ENCODE measurements at regions not wholly inside any gene's neighbourhood (a gene's known extent, or its start where the extent isn't known, plus 50 kb on each side); places are given as distances from the start of the nearest gene placed in this dataset.

GRCh38 chr12:126601184-126602170 is 1536.2 kb downstream of the AACS start:
- DNase-seq (ENCODE audit: low spot score): no peak

DNA sequence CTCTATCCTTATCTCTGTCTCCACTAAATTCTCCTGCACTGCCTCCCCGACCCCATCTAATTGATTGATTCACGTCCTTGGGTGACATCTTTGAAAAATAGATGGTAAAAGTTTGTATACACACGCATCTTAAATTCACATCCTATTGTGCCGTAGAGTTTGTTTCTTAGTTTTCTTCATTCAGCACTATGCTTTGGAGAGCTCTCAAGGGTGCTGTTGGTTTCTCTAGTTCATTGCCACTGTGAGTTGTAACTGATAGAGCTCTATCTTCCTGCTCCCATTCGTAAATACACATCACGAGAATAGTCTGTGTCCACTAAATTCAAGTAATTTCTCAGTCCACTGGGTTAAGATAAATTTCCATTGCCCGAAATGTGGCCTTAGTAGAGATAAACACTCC is 1537.4 kb downstream of the AACS start:
- no peak for DNase-seq (ENCODE audit: low spot score)

- no peak for DNase-seq (ENCODE audit: low spot score)
These were observed 1541.9 kb downstream of the AACS start for GRCh38 chr12:126607157-126607556.

DNA sequence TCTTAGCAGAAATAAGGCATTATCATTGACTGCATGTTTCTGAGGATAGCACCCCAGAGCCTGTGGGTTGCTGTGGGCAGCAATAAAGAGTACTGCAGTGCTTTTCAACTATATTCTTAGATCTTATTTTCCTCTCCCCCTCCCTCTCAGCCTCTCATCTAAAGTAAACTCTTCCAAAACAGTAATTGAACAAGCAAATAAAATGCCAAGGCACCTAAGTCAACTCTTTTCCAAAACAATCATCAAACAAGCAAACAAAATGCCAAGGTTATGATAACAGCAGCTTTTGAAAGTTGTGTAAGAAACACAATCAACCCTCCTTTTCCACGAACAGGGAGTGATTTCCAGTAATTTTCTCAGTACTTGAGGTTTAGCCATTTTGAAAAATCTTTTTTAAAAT is 1542.6 kb downstream of the AACS start:
- DNase-seq (ENCODE audit: low spot score): no peak

GRCh38 chr12:126608607-126609175 is 1543.5 kb downstream of the AACS start:
- DNase-seq (ENCODE audit: low spot score): no peak

GRCh38 chr12:126616441-126616840 is 1551.2 kb downstream of the AACS start:
- no peak for DNase-seq (ENCODE audit: low spot score)

GRCh38 chr12:126617312-126617711 is 1552.1 kb downstream of the AACS start:
- no peak for DNase-seq (ENCODE audit: low spot score)

DNA sequence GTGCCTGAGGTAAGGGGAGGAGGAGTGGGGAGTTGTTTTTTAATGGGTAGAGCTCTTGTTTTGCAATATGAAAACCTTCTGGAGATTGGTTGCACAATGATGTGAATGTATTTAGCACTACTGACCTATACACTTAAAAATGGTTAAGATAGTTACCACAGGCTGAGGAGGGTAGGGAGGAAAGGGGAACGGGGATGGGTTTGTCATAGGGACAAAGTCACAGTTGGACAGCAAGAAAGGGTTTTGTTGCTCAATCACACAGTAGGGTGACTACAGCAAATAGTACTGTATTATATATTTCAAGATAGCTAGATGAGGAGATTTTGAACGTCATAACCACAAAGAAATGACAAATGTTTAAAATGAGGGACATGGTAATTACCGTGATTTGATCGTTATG is 1562.4 kb downstream of the AACS start:
- DNase-seq (ENCODE audit: low spot score): no peak

GRCh38 chr12:126636821-126637220 is 1571.6 kb downstream of the AACS start:
- DNase-seq (ENCODE audit: low spot score): no peak

GRCh38 chr12:126644236-126645020 is 1579.2 kb downstream of the AACS start:
- no peak for DNase-seq (ENCODE audit: low spot score)

DNA sequence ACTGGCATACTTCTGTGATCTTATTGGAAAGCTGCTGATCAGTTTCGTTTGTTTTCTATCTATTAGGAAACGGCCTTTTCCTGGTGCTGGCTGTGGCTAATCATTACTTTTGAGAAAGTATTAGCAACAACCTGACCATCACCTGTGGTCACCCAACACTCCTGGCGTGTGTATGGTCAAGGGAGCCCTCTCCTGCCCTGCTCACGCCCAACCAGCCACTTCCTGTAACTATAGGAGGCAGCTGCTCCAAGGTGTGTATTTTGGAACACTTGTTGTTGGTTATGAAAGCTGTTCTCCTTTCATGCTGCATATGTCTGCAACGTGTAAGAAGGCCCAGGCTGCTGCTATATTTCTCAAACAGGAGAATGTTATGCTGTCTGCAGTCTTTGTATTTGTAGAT is 1582.8 kb downstream of the AACS start:
- no peak for DNase-seq (ENCODE audit: low spot score)

- no peak for DNase-seq (ENCODE audit: low spot score)
These were observed 1585.9 kb downstream of the AACS start for GRCh38 chr12:126651133-126651532.

DNA sequence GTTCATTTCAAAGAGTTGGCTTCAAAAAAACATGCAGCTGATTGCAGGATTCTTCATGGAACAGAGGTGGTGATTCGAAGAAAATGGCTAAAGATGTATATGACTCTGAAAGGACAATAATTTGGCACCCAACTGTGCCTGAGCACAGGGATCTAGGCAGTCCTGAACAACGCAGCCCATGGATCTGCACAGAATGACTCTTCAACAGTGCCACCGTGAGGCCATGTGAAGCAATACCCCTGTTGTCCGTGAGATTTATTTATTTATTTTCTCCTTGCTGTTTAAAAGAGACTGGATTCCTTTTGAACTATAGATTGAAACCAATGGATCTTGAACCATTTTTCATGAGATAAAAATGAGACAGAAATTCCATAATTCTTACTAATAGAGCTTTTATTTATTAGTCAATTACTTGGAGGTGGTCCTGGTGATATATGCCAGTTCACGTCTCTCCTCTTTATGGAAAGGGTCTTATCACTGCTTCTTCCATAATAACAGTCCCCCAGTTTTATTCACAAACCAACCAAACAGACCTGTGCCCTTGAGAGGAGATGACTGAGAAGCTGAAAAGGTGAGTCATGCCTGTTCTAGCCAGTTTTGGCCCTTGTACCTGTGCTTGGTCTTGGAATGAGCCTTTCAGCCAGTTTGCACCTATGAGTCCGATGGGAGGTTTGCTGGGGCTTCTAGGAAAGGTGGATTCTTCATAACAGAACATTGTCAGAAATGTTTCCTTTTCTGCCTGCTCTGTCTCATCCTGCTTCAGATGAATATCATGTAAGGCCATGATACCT is 1598.3 kb downstream of the AACS start:
- DNase-seq (ENCODE audit: low spot score): peak; percentile 0

- DNase-seq (ENCODE audit: low spot score): no peak
These were observed 1599.6 kb upstream of the TMEM132C start for GRCh38 chr12:126667339-126667738.

- no peak for DNase-seq (ENCODE audit: low spot score)
These were observed 1598.4 kb upstream of the TMEM132C start for GRCh38 chr12:126668538-126668937.

DNA sequence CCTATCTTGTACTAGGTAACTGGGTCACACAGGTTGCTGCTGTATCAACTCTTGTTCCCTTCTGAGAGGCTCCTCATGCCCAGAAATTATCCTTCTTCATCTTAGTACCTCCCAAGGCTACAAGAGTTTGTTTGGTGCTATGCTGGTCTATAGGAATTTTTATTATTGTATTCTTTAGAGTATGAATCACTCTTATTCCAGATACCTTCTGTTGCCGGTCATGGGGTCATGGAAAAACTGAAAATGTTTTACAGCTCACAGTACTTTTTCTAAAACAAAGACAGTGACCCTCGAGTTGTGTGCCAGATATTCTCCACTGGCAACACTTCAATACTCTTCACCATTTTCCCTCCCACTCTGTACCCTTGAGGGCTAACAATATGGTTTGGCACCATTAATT is 1598.0 kb upstream of the TMEM132C start:
- DNase-seq (ENCODE audit: low spot score): no peak

GRCh38 chr12:126676434-126676833 is 1590.5 kb upstream of the TMEM132C start:
- no peak for DNase-seq (ENCODE audit: low spot score)

- no peak for DNase-seq (ENCODE audit: low spot score)
These were observed 1585.3 kb upstream of the TMEM132C start for GRCh38 chr12:126681676-126682075.

DNA sequence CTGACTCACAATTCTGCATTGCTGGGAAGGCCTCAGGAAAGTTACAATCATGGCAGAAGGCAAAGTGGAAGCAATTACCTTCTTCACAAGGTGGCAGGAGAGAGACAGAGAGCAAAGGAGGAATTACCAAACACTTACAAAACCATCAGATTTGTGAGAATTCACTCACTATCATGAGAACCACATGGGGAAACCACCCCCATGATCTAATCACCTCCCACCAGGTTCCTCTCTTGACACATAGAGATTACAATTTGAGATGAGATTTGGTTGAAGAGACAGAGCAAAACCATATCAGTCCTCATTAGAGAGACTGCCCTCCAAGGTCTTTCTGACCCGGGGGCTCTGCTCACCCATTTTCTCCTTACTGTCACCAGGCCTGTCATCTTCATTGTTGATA is 1582.3 kb upstream of the TMEM132C start:
- no peak for DNase-seq (ENCODE audit: low spot score)

DNA sequence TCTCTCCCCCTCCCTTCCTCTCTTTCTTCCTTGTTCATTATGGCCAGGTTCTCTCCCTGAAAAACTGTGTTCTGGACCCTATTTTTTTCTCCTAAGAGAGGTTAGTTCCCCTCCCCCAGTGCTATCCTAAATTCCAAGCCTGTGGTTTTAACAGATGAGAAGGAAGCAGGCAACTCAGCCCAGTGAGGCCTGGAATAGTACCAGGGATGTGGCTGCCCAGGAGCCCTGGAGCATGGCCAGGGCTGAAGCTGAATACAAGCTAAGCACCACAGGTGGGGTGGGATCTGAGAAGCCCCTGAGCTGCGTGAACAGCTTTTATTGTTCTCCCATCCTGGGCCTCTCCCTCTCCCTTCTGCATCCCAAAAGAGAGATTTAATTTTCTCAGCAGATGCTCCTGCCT is 1581.3 kb upstream of the TMEM132C start:
- no peak for DNase-seq (ENCODE audit: low spot score)

- no peak for DNase-seq (ENCODE audit: low spot score)
These were observed 1578.4 kb upstream of the TMEM132C start for GRCh38 chr12:126688556-126688955.

- DNase-seq (ENCODE audit: low spot score): no peak
These were observed 1566.9 kb upstream of the TMEM132C start for GRCh38 chr12:126700096-126700495.
